Kidney (tissue), 13 donors: ENCODE measurements at regions not wholly inside any gene's neighbourhood (a gene's known extent, or its start where the extent isn't known, plus 50 kb on each side); places are given as distances from the start of the nearest gene placed in this dataset.
"Not testable (repeated sequence)": the region's sequence is repeated elsewhere in the genome, so short reads cannot be mapped to it uniquely, and the experiment has no call there.

ENCODE experiments used
- DNase-seq, 5 donors: peaks; one replicate each; pipeline ENCODE4 v3.0.0-alpha.2; 2013 to 2020
- FAIRE-seq: peaks from 2 replicates; lab custom pipeline; 2012; peaks lifted over from hg19 to GRCh38; lab: Jason Lieb, UNC
- H3K27ac ChIP-seq, 2 donors: one replicate each; pipeline ENCODE4 v1.7.0; 2013; ENCODE audit warnings: low read depth in 2 of 2, low read length in 2 of 2, inconsistent platforms in 1 of 2
- H3K27me3 ChIP-seq: one replicate; pipeline ENCODE4 v1.7.1; 2013; ENCODE audit warnings: low read length, inconsistent platforms; ENCODE audit not compliant: control insufficient read depth, insufficient read depth
- H3K36me3 ChIP-seq, 3 donors: one replicate each; pipeline versions ENCODE4 v1.7.0 to v1.7.1; 2013; ENCODE audit warnings: low read length in 3 of 3, control low read depth in 1 of 3, inconsistent platforms in 1 of 3; ENCODE audit not compliant: insufficient read depth in 3 of 3, control insufficient read depth in 2 of 3
- H3K4me1 ChIP-seq, 3 donors: one replicate each; pipeline versions ENCODE4 v1.7.0 to v1.7.1; 2013; ENCODE audit warnings: low read length in 3 of 3, inconsistent platforms in 1 of 3, low read depth in 1 of 3; ENCODE audit not compliant: control insufficient read depth in 2 of 3, insufficient read depth in 2 of 3
- H3K4me3 ChIP-seq, 3 donors: one replicate each; pipeline versions ENCODE4 v1.7.0 to v1.8.1; 2013; ENCODE audit warnings: low read length in 3 of 3, control low read depth in 1 of 3, inconsistent platforms in 1 of 3
- H3K9ac ChIP-seq, 3 donors: one replicate each; pipeline versions ENCODE4 v1.7.0 to v1.7.1; 2013; ENCODE audit warnings: low read length in 3 of 3, control low read depth in 1 of 3, inconsistent platforms in 1 of 3
- H3K9me3 ChIP-seq, 3 donors: one replicate each; pipeline versions ENCODE4 v1.7.0 to v1.7.1; 2013; ENCODE audit warnings: low read length in 3 of 3, control low read depth in 1 of 3, inconsistent platforms in 1 of 3; ENCODE audit not compliant: control insufficient read depth in 2 of 3, insufficient read depth in 1 of 3
- CTCF ChIP-seq: IDR thresholded peaks from 3 replicates; pipeline ENCODE4 v1.5.1; 2012; ENCODE audit warnings: mild to moderate bottlenecking, moderate library complexity, borderline replicate concordance; ENCODE audit not compliant: insufficient read depth; ENCODE audit errors: extremely low read depth
- intact Hi-C: fragments of 100-400 bp; cut with DNase I; formaldehyde crosslinking; loops from one replicate; pipeline ENCODE4 v1.11.1; 2022
- donor health status: control.
- donor health status: control.
- donor health status: control.
- donor health status: control.
- donor health status: control.
- donor health status: DM: yes; HTN: yes; CAD: no.
- donor health status: Normal renal cell carcinoma (clear cell type).

DNA sequence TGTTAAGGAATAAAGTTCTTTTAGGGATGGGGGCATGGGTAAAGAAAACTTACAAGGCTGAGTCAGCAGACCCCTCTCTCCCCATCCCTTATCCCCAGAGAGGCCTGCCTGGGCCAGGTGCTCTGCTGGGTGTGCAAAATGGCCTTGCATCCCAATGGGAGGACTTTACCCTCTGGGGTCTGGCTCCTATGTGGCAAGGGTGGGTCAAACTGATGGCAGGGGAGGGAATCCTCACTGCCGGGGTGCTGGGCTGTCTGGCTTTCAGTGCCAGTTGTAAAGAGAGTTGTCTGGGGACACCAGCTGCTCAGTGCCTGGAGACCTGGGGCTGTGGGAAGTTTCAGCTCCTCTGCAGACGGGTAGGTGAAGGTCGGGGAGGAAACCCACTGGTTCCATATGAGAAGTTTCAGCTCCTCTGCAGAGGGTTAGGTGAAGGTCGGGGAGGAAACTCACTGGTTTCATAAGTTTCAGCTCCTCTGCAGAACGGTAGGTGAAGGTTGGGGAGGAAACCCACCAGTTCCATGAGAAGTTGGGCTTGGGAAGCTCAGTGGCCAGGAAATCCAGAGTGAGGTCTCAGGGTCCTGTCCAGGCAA lies 127.2 kb upstream of the PODXL start:
- Histone ChIP-seq H3K4me1 (peaks cover 0 to 6% (median 4%) of the 10 kb centered on the region in 3 donors), H3K9ac (no peak overlapping the region), H3K4me3 (no peak overlapping the region), H3K27ac (no peak overlapping the region), H3K36me3 (no peaks in the 10 kb centered on the region), H3K27me3 (no peaks in the 10 kb centered on the region), H3K9me3 (no peaks in the 10 kb centered on the region)
- TF ChIP-seq CTCF = no peak
- DNase-seq = no peak
- intact Hi-C loops = no loop called here
- no peak for FAIRE-seq

DNA sequence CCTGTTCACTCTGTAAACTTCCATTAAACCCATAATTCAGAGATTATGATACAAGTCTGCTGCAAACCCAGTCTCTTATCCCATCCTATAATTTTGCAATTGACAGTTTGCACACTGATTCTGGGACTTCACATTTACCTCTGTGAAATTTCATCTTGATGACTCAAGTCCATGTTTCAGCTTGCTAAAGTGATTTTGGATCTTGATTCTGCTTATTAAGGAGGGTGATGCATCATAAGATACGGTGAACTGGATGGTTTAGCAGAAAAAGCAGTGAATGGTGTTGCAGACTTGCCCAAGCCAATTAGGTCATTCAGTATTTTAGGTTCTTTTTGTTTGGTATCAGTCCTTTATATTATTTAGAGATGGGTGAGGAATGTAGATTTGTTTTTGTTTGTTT lies 125.5 kb upstream of the PODXL start:
- DNase-seq (no peak), FAIRE-seq (no peak)
- H3K27me3 ChIP-seq = no peaks in the 10 kb centered on the region
- no peak for TF ChIP-seq CTCF
- no peaks in the 10 kb centered on the region for H3K36me3 ChIP-seq
- H3K4me1 ChIP-seq = no peaks in the 10 kb centered on the region
- no peak overlapping the region for H3K27ac ChIP-seq
- H3K9ac ChIP-seq = no peak overlapping the region
- intact Hi-C loops = no loop called here
- no peak overlapping the region for H3K4me3 ChIP-seq
- H3K9me3 ChIP-seq = no peaks in the 10 kb centered on the region

- H3K9me3 ChIP-seq, intact Hi-C loops, FAIRE-seq, H3K27ac ChIP-seq, H3K27me3 ChIP-seq, DNase-seq, H3K4me1 ChIP-seq, H3K4me3 ChIP-seq, H3K9ac ChIP-seq, H3K36me3 ChIP-seq: not testable (repeated sequence)
Measured at GRCh38 chr7:131679071-131679470, 122.6 kb upstream of the PODXL start.

- FAIRE-seq, DNase-seq, H3K4me3 ChIP-seq, H3K4me1 ChIP-seq, H3K9ac ChIP-seq, H3K9me3 ChIP-seq, intact Hi-C loops, H3K27me3 ChIP-seq, H3K36me3 ChIP-seq, H3K27ac ChIP-seq: not testable (repeated sequence)
Measured at GRCh38 chr7:131676850-131677249, 120.4 kb upstream of the PODXL start.
